Endothelial cell of umbilical vein (primary cell): ENCODE measurements at regions not wholly inside any gene's neighbourhood (a gene's known extent, or its start where the extent isn't known, plus 50 kb on each side); places are given as distances from the start of the nearest gene placed in this dataset.
"Not testable (repeated sequence)": the region's sequence is repeated elsewhere in the genome, so short reads cannot be mapped to it uniquely, and the experiment has no call there.

ENCODE experiments used
- CTCF ChIP-seq, 2 donors: IDR thresholded peaks; 1 replicate in 1 of 2; 2 replicates in 1 of 2; pipeline ENCODE4 v1.5.1; 2011; ENCODE audit warnings: low read length in 2 of 2, mild to moderate bottlenecking in 2 of 2, moderate library complexity in 2 of 2, control low read depth in 1 of 2, inconsistent platforms in 1 of 2, low read depth in 1 of 2; ENCODE audit not compliant: insufficient read depth in 1 of 2; ENCODE audit errors: extremely low read depth in 1 of 2
- EZH2 ChIP-seq: IDR thresholded peaks from 2 replicates; pipeline ENCODE4 v1.6.1; 2012; ENCODE audit warnings: borderline replicate concordance, low read depth, mild to moderate bottlenecking, moderate library complexity, low read length, inconsistent platforms; ENCODE audit not compliant: severe bottlenecking
- POLR2AphosphoS5 ChIP-seq: IDR thresholded peaks from 2 replicates; pipeline ENCODE4 v1.6.1; 2012; ENCODE audit warnings: low read depth, mild to moderate bottlenecking, control low read depth, low read length, moderate library complexity; ENCODE audit not compliant: insufficient read depth
- TF ChIP-seq, protein P1 (sequence below): IDR thresholded peaks from 2 replicates; pipeline ENCODE4 v1.6.1; 2011; ENCODE audit not compliant: insufficient read depth, insufficient read length

DNA sequence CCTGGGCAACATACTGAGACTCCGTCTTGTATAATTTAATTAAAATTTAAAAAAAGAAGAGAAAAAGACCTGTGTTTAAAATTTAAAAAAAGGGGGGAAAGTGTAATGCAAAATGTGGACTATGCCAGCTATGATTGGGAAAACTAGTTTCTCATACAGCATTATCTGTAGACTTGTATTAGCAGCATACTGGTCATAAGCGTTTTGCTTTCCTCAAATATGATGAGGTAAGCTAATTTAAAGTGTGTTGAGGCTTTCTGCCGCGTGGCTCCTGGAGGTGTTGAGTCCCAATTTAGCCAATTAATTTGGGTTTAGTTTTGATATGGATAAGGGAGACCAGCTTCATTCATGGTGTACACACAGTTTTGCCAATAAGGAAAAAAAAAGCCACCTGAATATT, 640.2 kb downstream of the GOLGA6L6 start:
- TF ChIP-seq POLR2AphosphoS5; CTCF (IDR thresholded peaks at IDR 0.05; ENCODE audit: extremely low read depth in 1 of 2, insufficient read depth in 1 of 2, low read depth in 1 of 2, low read length in 2 of 2); EZH2: not testable (repeated sequence)
- TF ChIP-seq, protein P1, sequence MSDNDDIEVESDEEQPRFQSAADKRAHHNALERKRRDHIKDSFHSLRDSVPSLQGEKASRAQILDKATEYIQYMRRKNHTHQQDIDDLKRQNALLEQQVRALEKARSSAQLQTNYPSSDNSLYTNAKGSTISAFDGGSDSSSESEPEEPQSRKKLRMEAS: not testable (repeated sequence)
